Transverse colon (tissue), 4 donors: ENCODE measurements at regions not wholly inside any gene's neighbourhood (a gene's known extent, or its start where the extent isn't known, plus 50 kb on each side); places are given as distances from the start of the nearest gene placed in this dataset.

Source experiments
- DNase-seq: peaks from one replicate; pipeline ENCODE4 v3.0.0-alpha.2; 2019
- H3K27ac ChIP-seq, 4 donors: fragments of 200-600 bp; sonication (generic); 2 replicates each; pipeline ENCODE4 v1.5.1; 2016 to 2018; ENCODE audit warnings: inconsistent platforms in 4 of 4
- H3K27me3 ChIP-seq: fragments of 200-600 bp; sonication (generic); 2 replicates; pipeline ENCODE4 v1.5.1; 2017; ENCODE audit warnings: inconsistent platforms
- H3K36me3 ChIP-seq, 4 donors: fragments of 200-600 bp; sonication (generic); 2 replicates each; pipeline ENCODE4 v1.5.1; 2017 to 2019; ENCODE audit warnings: inconsistent platforms in 4 of 4
- H3K4me1 ChIP-seq, 4 donors: fragments of 200-600 bp; sonication (generic); 2 replicates each; pipeline ENCODE4 v1.5.1; 2017 to 2020; ENCODE audit warnings: inconsistent platforms in 4 of 4
- H3K4me3 ChIP-seq, 4 donors: fragments of 200-600 bp; sonication (generic); 1 replicate in 1 of 4; 2 replicates in 3 of 4; pipeline versions ENCODE4 v1.5.1 to v1.6.1; 2017 to 2019; ENCODE audit warnings: inconsistent platforms in 4 of 4
- H3K9me3 ChIP-seq, 2 donors: fragments of 200-600 bp; sonication (generic); 2 replicates each; pipeline ENCODE4 v1.5.1; 2017 to 2019; ENCODE audit warnings: inconsistent platforms in 2 of 2
- EP300 ChIP-seq: sonication (generic); formaldehyde crosslinking; IDR thresholded peaks from one replicate; pipeline ENCODE4 v1.6.1; 2017; ENCODE audit warnings: antibody characterized with exemption, low read depth
- POLR2A ChIP-seq: fragments of 450-650 bp; IDR thresholded peaks from one replicate; pipeline ENCODE4 v1.6.1; 2016; ENCODE audit warnings: antibody characterized with exemption, mild to moderate bottlenecking, moderate library complexity
- POLR2AphosphoS5 ChIP-seq, 3 donors: sonication (generic); formaldehyde crosslinking; IDR thresholded peaks; one replicate each; pipeline ENCODE4 v1.6.1; 2016; ENCODE audit warnings: antibody characterized with exemption in 3 of 3
- WGBS, 2 donors: methylation state at CpG; one replicate each; pipeline ENCODE4 v1.1.5; 2018; ENCODE audit warnings: low coverage in 1 of 2; 5-methylcytosine and 5-hydroxymethylcytosine counted together
- in situ Hi-C, 4 donors: fragments of 200-750 bp; cut with MboI; loops; one replicate each; pipeline versions ENCODE4 v1.15.0 to v1.15.1; 2017; ENCODE audit warnings: low sequenced_read_pairs in 3 of 4, low pct_ligation_motif_present in 1 of 4, low pct_unique_long_range_greater_than_20kb in 1 of 4
- intact Hi-C: fragments of 100-400 bp; cut with DNase I; formaldehyde crosslinking; loops from one replicate; pipeline ENCODE4 v1.15.1; 2023; ENCODE audit warnings: low total_unique reads
- TF ChIP-seq, protein P1 (sequence below), 5 experiments: fragments of 200-600 bp in 3 of 5; fragments of 450-650 bp in 2 of 5; sonication (generic) in 3 of 5; IDR thresholded peaks; 1 replicate in 2 of 5; 2 replicates in 3 of 5; pipeline ENCODE4 v1.5.1; 2016 to 2017; ENCODE audit warnings: antibody characterized with exemption in 5 of 5, inconsistent platforms in 3 of 5, mild to moderate bottlenecking in 2 of 5, moderate library complexity in 1 of 5

DNA sequence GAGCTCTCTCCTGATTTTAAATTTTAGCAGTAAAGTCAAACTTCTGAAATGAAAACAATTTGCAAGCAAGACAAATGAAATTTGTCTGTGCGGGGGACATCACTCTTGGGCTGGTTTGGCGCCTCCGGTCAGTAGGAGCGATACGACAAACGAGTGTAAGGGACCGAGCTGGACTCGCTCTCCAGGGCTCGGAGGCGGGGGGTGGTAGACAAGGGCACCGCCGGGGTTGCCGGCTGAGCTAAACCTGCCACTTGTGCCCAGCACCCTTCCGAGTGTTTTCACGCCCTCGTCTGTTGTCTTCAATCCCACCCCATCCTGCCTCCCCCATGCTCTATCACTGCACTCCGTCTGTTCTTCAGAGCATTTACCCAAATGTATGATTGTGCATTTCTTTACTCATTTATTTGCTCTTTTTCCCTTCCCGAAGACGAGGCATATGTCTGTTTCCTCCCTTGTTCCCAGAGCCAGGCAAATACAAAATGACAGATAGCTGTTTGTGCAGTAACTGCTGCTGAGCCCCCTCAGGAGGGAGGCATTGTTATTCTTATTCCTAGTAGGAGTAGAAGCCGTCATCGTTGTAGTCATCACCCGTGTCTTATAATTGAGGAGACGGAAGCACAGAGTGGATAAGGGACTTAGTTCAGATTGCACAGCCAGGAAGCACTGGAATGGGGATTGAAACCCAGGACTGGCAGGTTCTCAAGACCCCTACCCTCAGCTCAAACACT, 62.8 kb upstream of the APCDD1L start:
- H3K4me1 ChIP-seq, result no peaks in the 10 kb centered on the region
- WGBS, 2 donors, result 86% methylated on average over 12 to 23 of the region's 23 CpGs
- no peak overlapping the region for H3K4me3 ChIP-seq
- intact Hi-C loops, result no loop called here
- no peak overlapping the region for H3K27ac ChIP-seq
- TF ChIP-seq POLR2A, result no peak
- TF ChIP-seq EP300, result no peak
- no peaks in the 10 kb centered on the region for H3K27me3 ChIP-seq
- no peak for DNase-seq
- no peaks in the 10 kb centered on the region for H3K9me3 ChIP-seq
- H3K36me3 ChIP-seq, result no peaks in the 10 kb centered on the region
- in situ Hi-C loops, result no loop called here

DNA sequence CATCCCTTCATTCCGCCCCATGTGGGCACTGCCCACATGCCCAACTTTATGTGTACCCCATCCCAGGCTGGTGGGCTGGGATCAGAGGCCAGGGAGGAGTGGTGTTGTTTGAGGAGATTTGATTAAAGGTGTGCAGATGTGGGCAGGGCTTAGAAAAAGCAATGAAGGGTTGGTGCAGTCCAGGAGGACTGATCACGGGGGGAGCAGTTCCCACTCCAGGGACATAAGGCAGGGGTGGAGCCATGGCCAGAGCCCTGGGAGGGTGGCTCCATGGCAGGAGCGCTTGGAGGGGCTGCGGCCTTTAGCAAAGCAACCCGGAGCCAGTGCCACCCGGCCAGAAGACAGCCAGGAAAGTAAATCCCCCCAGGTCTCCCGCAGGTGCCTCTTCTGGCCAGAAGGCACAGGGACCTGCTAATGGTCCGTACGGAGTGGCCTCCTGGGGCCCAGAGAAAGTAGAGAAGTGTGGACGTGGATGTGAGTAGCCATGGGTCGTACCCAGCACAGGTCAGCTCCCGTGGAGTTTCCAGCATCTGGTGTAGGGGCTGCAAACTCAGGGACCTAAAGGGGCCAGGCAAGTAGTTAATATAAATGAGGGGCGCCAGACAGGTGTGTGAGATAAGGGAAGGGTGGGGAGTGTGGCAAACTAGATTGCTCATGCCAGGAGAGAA, 62.1 kb upstream of the APCDD1L start:
- WGBS, 2 donors, result 93 to 100% methylated on average over 1 to 11 of the region's 13 CpGs
- no peak overlapping the region for H3K4me3 ChIP-seq
- H3K9me3 ChIP-seq, result no peaks in the 10 kb centered on the region
- H3K36me3 ChIP-seq, result no peaks in the 10 kb centered on the region
- TF ChIP-seq POLR2AphosphoS5 (IDR thresholded peaks at IDR 0.05), result no peak
- TF ChIP-seq POLR2A, result no peak
- TF ChIP-seq, protein P1, sequence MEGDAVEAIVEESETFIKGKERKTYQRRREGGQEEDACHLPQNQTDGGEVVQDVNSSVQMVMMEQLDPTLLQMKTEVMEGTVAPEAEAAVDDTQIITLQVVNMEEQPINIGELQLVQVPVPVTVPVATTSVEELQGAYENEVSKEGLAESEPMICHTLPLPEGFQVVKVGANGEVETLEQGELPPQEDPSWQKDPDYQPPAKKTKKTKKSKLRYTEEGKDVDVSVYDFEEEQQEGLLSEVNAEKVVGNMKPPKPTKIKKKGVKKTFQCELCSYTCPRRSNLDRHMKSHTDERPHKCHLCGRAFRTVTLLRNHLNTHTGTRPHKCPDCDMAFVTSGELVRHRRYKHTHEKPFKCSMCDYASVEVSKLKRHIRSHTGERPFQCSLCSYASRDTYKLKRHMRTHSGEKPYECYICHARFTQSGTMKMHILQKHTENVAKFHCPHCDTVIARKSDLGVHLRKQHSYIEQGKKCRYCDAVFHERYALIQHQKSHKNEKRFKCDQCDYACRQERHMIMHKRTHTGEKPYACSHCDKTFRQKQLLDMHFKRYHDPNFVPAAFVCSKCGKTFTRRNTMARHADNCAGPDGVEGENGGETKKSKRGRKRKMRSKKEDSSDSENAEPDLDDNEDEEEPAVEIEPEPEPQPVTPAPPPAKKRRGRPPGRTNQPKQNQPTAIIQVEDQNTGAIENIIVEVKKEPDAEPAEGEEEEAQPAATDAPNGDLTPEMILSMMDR (IDR thresholded peaks at IDR 0.05), result no peak
- TF ChIP-seq EP300, result no peak
- H3K27me3 ChIP-seq, result no peaks in the 10 kb centered on the region
- peaks cover 0 to 2% (median under 1%) of the 10 kb centered on the region in 4 donors for H3K4me1 ChIP-seq
- H3K27ac ChIP-seq, result no peak overlapping the region
- intact Hi-C loops, result no loop called here
- no peak for DNase-seq
- in situ Hi-C loops, result no loop called here

DNA sequence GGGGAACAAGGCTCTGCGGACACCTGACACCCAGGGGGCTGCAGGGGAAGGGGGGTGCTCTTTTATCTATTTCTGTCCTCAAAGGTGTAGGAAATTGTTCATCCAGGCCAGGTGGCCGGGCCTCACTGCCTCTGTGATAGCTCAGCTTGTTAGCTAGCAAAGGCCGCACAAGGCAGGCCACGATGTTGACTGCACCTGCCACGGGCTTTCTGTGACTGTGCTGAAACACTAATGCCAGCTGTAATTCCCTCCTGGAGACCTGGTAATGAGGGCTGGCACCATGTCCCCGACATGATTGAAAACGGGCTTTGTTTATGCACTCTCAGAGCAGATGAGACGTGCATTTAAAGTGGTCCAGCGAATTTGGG, 61.4 kb upstream of the APCDD1L start:
- no peak for TF ChIP-seq POLR2A
- TF ChIP-seq EP300, result no peak
- no peak for TF ChIP-seq POLR2AphosphoS5 (IDR thresholded peaks at IDR 0.05)
- TF ChIP-seq, protein P1 (IDR thresholded peaks at IDR 0.05), result no peak
- intact Hi-C loops, result no loop called here
- no peak for DNase-seq
- Histone ChIP-seq H3K4me3 (no peak overlapping the region), H3K27ac (no peak overlapping the region), H3K4me1 (peaks cover 6 to 9% (median 7%) of the 10 kb centered on the region in 4 donors), H3K36me3 (no peaks in the 10 kb centered on the region), H3K27me3 (no peaks in the 10 kb centered on the region), H3K9me3 (no peaks in the 10 kb centered on the region)
- in situ Hi-C loops, result no loop called here
- WGBS, 2 donors, result 83% methylated on average over 9 of the region's 9 CpGs; no CpG with 5 or more reads in 1 of the 2 donors

DNA sequence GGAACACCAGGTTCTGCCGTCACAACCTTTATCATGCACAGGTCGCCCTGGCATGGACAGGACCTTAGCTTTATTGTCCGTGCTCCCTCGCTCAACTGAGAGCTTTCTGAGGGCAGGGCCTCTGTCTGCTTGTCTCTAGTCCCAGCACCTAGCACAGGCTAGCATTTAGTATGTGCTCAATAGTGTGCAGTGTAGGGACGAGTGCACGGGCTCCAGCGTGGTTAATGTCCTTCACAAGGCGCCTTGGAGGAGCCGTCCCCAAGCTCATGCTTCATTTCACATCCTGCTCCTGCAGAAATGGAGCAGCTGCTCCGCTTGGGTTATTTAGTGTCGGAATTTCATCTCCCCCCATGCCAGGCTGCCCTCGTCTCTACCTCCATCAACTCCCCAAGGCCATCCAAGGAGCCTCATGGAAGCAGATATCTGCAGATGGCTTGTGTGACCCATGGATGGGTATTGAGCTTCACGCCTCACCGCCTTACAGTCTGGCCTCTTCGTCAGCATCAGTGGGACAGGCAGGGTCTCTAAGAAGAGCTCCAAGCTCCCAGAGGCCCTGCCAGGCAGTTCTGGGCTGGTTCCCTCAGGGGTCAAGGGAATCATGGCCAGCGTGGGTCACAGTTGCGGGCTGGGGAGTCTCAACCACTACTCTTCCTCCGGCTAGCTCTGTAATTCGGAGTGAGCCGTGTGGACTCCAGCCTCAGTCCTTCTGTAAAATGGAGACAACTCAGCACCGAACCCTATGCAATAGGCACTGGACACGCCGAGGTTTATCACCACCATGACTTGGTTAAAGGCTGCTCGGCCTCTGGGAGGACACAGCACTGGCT, 60.8 kb upstream of the APCDD1L start:
- 81 to 85% methylated on average over 4 to 24 of the region's 24 CpGs for WGBS, 2 donors
- Histone ChIP-seq H3K36me3 (no peaks in the 10 kb centered on the region), H3K4me1 (peaks cover 12 to 15% (median 13%) of the 10 kb centered on the region in 4 donors), H3K4me3 (no peak overlapping the region), H3K27ac (no peak overlapping the region), H3K27me3 (no peaks in the 10 kb centered on the region), H3K9me3 (no peaks in the 10 kb centered on the region)
- TF ChIP-seq EP300 (no peak), POLR2AphosphoS5 (IDR thresholded peaks at IDR 0.05) (no peak), POLR2A (no peak)
- TF ChIP-seq, protein P1 (IDR thresholded peaks at IDR 0.05), result no peak
- DNase-seq, result no peak
- intact Hi-C loops, result no loop called here
- in situ Hi-C loops, result no loop called here
